HFF-Myc (cell line): ENCODE measurements at regions not wholly inside any gene's neighbourhood (a gene's known extent, or its start where the extent isn't known, plus 50 kb on each side); places are given as distances from the start of the nearest gene placed in this dataset.
"Not testable (repeated sequence)": the region's sequence is repeated elsewhere in the genome, so short reads cannot be mapped to it uniquely, and the experiment has no call there.

Source experiments
- DNase-seq: peaks from one replicate; pipeline ENCODE4 v3.0.0-alpha.2; 2011; ENCODE audit warnings: low read depth; ENCODE audit errors: extremely low read depth
- H3K4me3 ChIP-seq: replicated peaks from 2 replicates; pipeline ENCODE4 v1.5.1; 2011; ENCODE audit warnings: low read depth, mild to moderate bottlenecking, control low read depth, low read length
- TF ChIP-seq, protein P1 (sequence below): IDR thresholded peaks from 2 replicates; pipeline ENCODE4 v1.5.1; 2012; ENCODE audit warnings: mild to moderate bottlenecking, low read depth, low read length, control low read depth; ENCODE audit errors: missing control alignments

DNA sequence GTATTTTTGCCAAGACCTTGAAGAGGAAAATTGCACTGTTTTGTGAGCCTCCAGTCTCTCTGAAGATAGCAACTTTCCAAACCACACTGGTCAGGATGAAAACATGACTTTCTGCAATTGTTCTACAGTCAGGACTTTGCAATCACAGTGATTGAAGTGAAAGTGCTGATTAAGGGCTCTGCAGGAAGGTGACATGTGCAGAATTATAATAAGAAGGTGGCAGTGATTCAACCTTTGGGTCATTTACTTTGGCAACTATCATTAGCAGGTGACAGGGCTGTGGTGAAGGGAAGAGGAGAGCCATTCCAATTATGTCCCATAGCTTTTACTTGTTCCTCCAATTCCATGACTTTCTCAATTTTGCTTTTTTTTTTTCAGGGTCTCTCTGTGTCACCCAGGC is 350.0 kb upstream of the FZD8 start:
- no peak overlapping the region for H3K4me3 ChIP-seq
- DNase-seq = no peak

DNA sequence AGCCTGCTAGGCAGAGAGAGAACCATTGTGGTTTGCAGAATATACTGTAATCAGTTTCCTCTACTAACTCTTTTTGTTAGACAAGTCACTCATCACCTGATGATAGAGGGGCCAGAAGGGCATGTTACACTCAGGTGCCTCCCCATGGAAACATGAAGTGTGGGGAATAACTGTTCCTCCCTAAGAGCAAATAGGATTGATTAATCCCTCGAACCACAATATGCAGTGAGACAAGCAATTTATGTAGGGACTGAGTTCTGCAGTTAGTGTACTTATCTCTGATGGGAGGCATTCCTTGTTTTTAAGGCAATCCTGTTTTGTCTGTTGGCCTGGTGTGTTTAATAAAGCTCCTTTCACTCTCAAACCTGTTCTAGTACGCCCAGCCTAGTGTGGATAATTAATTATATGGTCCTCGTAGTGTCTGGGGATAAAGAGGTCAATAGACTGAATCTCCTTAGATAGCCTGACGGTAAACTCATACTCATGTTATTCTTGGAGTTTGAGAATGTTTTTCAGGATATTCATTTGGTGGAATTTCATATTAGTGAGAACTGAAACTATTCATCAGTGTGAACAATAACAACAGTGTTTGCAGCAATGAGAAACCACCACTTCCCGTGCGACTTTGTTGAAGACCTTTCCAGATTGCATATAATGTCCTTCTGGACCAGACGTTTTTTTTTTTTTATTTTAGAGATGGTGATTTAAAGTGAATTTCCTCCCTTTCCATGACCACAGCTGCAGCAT is 344.8 kb upstream of the FZD8 start:
- no peak for DNase-seq
- TF ChIP-seq, protein P1, sequence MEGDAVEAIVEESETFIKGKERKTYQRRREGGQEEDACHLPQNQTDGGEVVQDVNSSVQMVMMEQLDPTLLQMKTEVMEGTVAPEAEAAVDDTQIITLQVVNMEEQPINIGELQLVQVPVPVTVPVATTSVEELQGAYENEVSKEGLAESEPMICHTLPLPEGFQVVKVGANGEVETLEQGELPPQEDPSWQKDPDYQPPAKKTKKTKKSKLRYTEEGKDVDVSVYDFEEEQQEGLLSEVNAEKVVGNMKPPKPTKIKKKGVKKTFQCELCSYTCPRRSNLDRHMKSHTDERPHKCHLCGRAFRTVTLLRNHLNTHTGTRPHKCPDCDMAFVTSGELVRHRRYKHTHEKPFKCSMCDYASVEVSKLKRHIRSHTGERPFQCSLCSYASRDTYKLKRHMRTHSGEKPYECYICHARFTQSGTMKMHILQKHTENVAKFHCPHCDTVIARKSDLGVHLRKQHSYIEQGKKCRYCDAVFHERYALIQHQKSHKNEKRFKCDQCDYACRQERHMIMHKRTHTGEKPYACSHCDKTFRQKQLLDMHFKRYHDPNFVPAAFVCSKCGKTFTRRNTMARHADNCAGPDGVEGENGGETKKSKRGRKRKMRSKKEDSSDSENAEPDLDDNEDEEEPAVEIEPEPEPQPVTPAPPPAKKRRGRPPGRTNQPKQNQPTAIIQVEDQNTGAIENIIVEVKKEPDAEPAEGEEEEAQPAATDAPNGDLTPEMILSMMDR = no peak

More for the DNA sequence above, 350.0 kb upstream of the FZD8 start:
- TF ChIP-seq, protein P1 = no peak

DNA sequence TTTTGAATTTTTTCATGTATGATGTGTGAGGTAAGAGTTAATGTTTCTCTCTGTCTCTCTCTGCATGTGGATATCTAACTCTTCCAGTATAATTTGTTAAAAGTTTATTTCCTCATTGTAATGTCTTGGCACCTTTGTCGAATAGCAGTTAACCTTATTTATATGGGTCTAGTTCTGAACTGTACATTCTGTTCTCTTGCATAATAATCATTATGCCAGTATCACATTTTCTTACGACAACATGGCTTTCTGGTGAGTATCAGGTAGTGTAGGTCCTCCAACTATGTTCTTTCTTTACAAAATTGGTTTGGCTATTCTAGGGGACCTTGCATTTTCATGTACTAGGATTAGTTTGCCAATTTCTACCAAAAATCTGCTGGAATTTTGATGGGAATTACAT is 337.0 kb upstream of the FZD8 start:
- TF ChIP-seq, protein P1 = no peak
- no peak overlapping the region for H3K4me3 ChIP-seq
- DNase-seq = no peak

More for the DNA sequence above, 344.8 kb upstream of the FZD8 start:
- no peak overlapping the region for H3K4me3 ChIP-seq

DNA sequence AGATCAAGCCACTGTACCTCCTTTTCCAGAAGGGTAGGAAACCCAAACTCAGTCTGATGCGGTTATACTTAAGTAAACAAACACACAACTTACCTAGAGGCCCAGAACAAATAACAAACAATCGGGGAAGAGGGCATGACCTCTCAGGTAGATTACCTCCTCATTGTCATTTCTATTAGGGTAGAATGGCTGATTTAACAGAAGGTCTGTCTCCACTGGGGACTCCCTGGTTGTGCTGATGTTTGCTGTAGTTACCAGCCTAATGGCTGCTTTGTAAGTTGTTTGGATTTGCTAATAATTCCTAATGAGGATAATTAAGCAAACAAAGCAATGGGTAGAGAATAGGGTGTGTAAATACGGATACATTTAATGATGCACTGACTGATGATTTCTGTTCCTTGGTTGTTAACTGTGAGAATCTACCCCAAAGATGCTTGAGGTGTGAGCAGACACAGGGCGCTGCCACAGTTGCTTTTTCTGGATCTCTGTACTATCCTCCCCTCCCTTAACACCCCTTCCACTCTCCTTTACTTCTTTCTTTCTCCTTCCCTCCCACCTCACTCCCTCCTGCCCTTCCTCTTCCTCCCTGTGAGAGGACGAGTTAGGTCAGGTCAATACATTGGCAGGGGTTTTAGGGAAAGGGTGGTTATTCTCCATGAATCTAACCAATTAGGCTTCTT is 332.0 kb upstream of the FZD8 start:
- not testable (repeated sequence) for DNase-seq, H3K4me3 ChIP-seq

DNA sequence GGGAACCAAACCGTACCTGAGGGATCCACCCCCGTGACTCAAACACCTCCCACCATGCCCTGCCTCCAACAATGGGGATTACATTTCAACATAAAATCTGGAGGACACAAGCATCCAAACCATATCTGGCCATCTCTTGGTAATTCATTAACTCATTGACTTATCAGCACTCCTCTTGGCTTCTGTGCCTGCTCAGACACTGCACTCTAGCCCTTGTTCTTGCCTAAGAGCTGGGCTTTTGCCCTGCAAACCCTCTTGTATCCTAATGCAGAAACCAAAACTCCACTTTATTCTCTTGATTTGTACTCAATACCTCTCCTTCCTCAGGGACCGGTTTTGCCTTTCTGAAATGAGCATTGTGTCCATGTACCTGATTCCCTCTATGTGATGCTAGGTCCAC is 330.2 kb upstream of the FZD8 start:
- TF ChIP-seq, protein P1 = no peak
- H3K4me3 ChIP-seq = no peak overlapping the region
- no peak for DNase-seq

DNA sequence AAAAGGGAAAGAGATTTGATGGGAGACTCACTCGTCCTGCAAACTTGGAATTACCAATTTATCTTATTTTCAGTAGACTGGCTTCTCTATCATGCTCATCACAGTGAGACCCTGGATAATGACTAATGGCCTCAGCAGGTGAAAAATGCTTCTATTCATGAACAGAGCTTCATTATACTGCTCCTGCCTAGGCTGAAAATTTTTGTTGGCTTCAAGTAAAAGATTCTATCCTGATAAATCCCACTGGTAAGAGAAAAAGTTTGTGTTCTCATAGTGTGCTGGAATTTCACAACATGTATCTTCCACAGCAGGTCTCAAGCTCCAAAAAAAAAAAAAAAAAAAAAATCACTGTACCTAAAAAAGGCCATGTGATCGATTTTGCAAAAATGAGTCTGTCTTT is 329.3 kb upstream of the FZD8 start:
- no peak overlapping the region for H3K4me3 ChIP-seq
- no peak for DNase-seq
- TF ChIP-seq, protein P1 = no peak

DNA sequence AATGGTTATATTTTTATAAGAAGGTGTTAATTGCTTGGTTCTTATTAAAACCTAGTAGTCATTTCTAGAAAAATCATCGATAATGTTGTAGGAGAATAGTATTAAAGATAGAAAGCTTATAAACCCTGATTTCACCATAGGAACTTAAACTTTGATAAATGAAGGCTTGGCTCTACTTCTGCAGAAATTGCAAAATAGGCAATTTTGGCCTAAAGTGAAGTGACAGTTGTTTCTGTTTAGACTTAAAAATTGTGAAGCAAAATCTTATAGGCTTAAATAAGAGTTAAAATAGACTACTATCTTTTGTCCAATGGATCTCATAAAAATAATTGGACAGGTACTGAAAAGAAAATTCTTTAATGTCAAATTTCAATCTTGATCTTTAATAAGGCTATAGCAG is 321.6 kb upstream of the FZD8 start:
- TF ChIP-seq, protein P1 = no peak
- no peak overlapping the region for H3K4me3 ChIP-seq
- no peak for DNase-seq
